ENCODE measurements at regions not wholly inside any gene's neighbourhood (a gene's known extent, or its start where the extent isn't known, plus 50 kb on each side); places are given as distances from the start of the nearest gene placed in this dataset.

DNA sequence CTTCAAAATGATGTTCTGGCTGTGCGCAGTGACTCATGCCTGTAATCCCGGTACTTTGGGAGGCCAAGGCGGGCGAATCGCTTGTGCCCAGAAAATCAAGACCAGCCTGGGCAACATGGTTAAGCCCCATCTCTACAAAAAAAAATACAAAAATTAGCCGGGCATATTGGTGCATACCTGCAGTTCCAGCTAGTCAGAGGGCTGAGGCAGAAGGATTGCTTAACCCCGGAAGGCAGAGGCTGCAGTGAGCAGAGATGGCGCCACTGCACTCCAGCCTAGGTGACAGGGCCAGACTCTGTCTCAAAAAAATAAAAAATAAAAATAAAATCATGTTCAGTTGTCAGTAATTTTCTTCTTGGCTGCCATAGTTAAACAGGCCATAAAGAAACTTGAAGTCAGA lies 245.9 kb upstream of the USP15 start:
- no peaks in the 10 kb centered on the region for H3K27me3 ChIP-seq
- no peak overlapping the region for H3K27ac ChIP-seq
- no peaks in the 10 kb centered on the region for H3K36me3 ChIP-seq
- intact Hi-C loops (cut with DNase I; ENCODE audit: low total_unique reads) = loop anchor here (10.0 kb wide), 1 partner anchor 1210 kb away; no protein-coding TSS in a partner anchor
- no peak overlapping the region for H3K4me3 ChIP-seq
- DNase-seq (ENCODE audit: low spot score in 2 of 2) = no peak
- no peaks in the 10 kb centered on the region for H3K4me1 ChIP-seq
- no peaks in the 10 kb centered on the region for H3K9me3 ChIP-seq
- TF ChIP-seq, protein P1, sequence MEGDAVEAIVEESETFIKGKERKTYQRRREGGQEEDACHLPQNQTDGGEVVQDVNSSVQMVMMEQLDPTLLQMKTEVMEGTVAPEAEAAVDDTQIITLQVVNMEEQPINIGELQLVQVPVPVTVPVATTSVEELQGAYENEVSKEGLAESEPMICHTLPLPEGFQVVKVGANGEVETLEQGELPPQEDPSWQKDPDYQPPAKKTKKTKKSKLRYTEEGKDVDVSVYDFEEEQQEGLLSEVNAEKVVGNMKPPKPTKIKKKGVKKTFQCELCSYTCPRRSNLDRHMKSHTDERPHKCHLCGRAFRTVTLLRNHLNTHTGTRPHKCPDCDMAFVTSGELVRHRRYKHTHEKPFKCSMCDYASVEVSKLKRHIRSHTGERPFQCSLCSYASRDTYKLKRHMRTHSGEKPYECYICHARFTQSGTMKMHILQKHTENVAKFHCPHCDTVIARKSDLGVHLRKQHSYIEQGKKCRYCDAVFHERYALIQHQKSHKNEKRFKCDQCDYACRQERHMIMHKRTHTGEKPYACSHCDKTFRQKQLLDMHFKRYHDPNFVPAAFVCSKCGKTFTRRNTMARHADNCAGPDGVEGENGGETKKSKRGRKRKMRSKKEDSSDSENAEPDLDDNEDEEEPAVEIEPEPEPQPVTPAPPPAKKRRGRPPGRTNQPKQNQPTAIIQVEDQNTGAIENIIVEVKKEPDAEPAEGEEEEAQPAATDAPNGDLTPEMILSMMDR (IDR thresholded peaks at IDR 0.05) = no peak
- no peak for TF ChIP-seq POLR2AphosphoS5 (IDR thresholded peaks at IDR 0.05)

DNA sequence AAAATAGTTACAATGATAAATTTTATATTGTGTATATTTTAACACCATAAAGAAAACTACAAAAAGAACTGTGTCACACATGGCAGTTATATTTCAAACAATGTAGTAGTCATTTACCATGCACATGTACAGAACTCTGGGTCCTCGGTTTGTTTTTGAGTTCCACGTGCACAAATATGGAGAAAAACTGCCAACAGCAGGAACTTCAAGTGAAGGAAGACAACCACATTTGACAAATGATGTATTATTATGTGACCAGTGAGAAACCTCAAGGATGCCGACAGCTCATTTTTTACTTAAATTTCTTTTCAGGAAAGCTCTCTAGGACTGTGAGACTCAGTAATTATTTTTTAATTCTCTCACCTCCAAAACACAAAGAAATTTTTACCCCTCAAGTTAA lies 244.2 kb upstream of the USP15 start:
- Histone ChIP-seq H3K4me1 (no peaks in the 10 kb centered on the region), H3K27ac (no peak overlapping the region), H3K9me3 (no peaks in the 10 kb centered on the region), H3K4me3 (no peak overlapping the region), H3K36me3 (no peaks in the 10 kb centered on the region), H3K27me3 (no peaks in the 10 kb centered on the region)
- intact Hi-C loops (cut with DNase I; ENCODE audit: low total_unique reads) = loop anchor here (10.0 kb wide), 1 partner anchor 1209 kb away; no protein-coding TSS in a partner anchor
- TF ChIP-seq, protein P1 (IDR thresholded peaks at IDR 0.05) = no peak
- no peak for TF ChIP-seq POLR2AphosphoS5 (IDR thresholded peaks at IDR 0.05)
- no peak for TF ChIP-seq POLR2A (IDR thresholded peaks at IDR 0.05)
- DNase-seq (ENCODE audit: low spot score in 2 of 2) = no peak

DNA sequence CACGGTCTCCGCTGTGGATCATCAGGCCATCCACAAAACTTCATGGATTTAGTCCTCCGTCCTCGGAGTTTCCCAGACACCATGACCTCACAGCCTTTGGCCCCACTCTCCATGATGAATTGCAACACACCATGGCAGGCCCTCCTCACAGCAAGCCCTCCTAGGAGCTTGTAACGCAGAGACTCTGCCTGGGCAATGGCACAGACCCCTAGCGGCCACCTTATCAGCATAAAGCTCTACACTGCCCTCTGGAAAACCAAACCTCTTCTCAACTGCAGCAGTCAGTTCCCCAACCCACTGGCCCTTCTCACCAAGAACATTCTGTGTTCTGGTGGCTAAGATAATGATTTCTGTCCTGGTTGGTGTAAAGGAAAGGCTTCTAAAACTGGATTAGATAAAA lies 238.4 kb upstream of the USP15 start:
- DNase-seq (ENCODE audit: low spot score in 2 of 2) = no peak
- no peak overlapping the region for H3K27ac ChIP-seq
- H3K9me3 ChIP-seq = no peaks in the 10 kb centered on the region
- no peaks in the 10 kb centered on the region for H3K27me3 ChIP-seq
- no peaks in the 10 kb centered on the region for H3K36me3 ChIP-seq
- no peaks in the 10 kb centered on the region for H3K4me1 ChIP-seq
- TF ChIP-seq POLR2AphosphoS5 (IDR thresholded peaks at IDR 0.05) (no peak), POLR2A (IDR thresholded peaks at IDR 0.05) (no peak)
- TF ChIP-seq, protein P1 (IDR thresholded peaks at IDR 0.05) = no peak
- H3K4me3 ChIP-seq = no peak overlapping the region
- intact Hi-C loops (cut with DNase I; ENCODE audit: low total_unique reads) = no loop called here

DNA sequence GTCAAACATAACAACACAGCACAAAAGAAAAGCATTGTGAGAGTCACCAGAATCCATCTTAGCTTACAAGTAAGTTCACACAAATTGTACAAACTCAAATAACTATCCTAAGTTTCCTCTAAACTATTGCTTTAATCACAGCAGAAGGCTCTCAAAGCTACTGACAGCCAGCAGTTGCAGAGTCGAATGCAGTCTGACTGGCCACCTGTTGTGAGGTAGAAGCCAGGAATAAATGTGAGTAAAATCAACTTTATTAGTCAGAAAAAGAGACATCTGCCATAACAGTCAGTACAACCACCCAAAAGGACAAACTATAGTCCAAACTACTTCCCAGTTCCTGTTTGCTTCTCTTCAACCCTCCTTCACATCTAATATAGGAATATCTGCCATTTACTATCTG lies 231.7 kb upstream of the USP15 start:
- no peaks in the 10 kb centered on the region for H3K27me3 ChIP-seq
- intact Hi-C loops (cut with DNase I; ENCODE audit: low total_unique reads) = no loop called here
- TF ChIP-seq POLR2A (IDR thresholded peaks at IDR 0.05) (no peak), POLR2AphosphoS5 (IDR thresholded peaks at IDR 0.05) (no peak)
- TF ChIP-seq, protein P1 (IDR thresholded peaks at IDR 0.05) = no peak
- no peaks in the 10 kb centered on the region for H3K4me1 ChIP-seq
- no peak for DNase-seq (ENCODE audit: low spot score in 2 of 2)
- no peak overlapping the region for H3K4me3 ChIP-seq
- no peaks in the 10 kb centered on the region for H3K36me3 ChIP-seq
- no peak overlapping the region for H3K27ac ChIP-seq
- H3K9me3 ChIP-seq = no peaks in the 10 kb centered on the region

DNA sequence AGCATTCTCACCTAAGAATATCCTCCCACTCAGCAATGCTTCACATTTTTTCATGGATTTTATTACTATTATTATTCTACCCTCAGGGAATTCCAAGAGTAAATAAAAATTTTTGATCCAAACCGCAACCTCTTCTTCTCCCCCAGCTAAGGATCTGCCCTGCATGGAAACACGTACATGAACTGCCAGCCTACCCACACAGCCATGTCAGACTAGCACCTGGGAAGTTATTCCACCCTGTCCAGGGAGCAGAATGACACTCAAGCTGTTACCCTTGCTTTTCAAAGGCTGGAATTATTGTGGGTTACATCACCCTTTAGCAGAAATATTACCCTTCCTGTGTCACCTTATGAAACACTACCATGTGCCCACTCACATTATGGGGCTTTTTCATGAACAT lies 227.3 kb upstream of the USP15 start:
- DNase-seq (ENCODE audit: low spot score in 2 of 2) = peak in 1 of 2 donors; percentile 18
- Histone ChIP-seq H3K27me3 (no peaks in the 10 kb centered on the region), H3K27ac (peak overlapping the region in 1 of 2 donors; percentile 3), H3K9me3 (no peaks in the 10 kb centered on the region), H3K4me3 (no peak overlapping the region), H3K36me3 (no peaks in the 10 kb centered on the region), H3K4me1 (no peaks in the 10 kb centered on the region)
- intact Hi-C loops (cut with DNase I; ENCODE audit: low total_unique reads) = no loop called here
- TF ChIP-seq POLR2A (IDR thresholded peaks at IDR 0.05) (no peak), POLR2AphosphoS5 (IDR thresholded peaks at IDR 0.05) (no peak)
- TF ChIP-seq, protein P1 (IDR thresholded peaks at IDR 0.05) = no peak

All from breast epithelium (tissue), 4 donors.